ENCODE measurements at regions not wholly inside any gene's neighbourhood (a gene's known extent, or its start where the extent isn't known, plus 50 kb on each side); places are given as distances from the start of the nearest gene placed in this dataset.

- intact Hi-C loops (cut with micrococcal nuclease; ENCODE audit: unreplicated experiment): no loop called here
- H3K27ac ChIP-seq (ENCODE audit: control insufficient read depth, insufficient read depth): no peak overlapping the region
- 0% methylated on average over 1 of the region's 1 CpG for WGBS (ENCODE audit: insufficient coverage, insufficient replicate concordance, low lambda C conversion rate, missing lambda C conversion rate)
- H3K27me3 ChIP-seq (replicated peaks in 1 of 2; ENCODE audit: control insufficient read depth in 2 of 2, insufficient read depth in 2 of 2, low read length in 1 of 2): no peaks in the 10 kb centered on the region
- SMC1A ChIA-PET (ENCODE audit: uncharacterized antibody, unreplicated experiment): no interaction called here
- no peak for FAIRE-seq
- ATAC-seq: no peak
- no peaks in the 10 kb centered on the region for H3K9me3 ChIP-seq (replicated peaks; ENCODE audit: control insufficient read depth, insufficient read depth, low read length)
- no TSS peak for BruUV-seq (replicated peaks)
- in situ Hi-C loops (cut with MboI): no loop called here
- H3K36me3 ChIP-seq (ENCODE audit: control insufficient read depth in 2 of 2, insufficient read depth in 2 of 2, low read length in 1 of 2): no peaks in the 10 kb centered on the region
- CTCF ChIA-PET: no interaction called here
- POLR2A ChIA-PET: no interaction called here
- H3K4me2 ChIP-seq (ENCODE audit: control insufficient read depth, insufficient read depth): no peak overlapping the region
- no peaks in the 10 kb centered on the region for H3K79me2 ChIP-seq (ENCODE audit: control insufficient read depth, insufficient read depth, low read length)
- no peak overlapping the region for H3K9ac ChIP-seq (ENCODE audit: control insufficient read depth, insufficient read depth, low read length)
- TF ChIP-seq EP300 (IDR thresholded peaks at IDR 0.05; ENCODE audit: borderline replicate concordance in 1 of 2, control insufficient read depth in 1 of 2, low read depth in 2 of 2, low read length in 2 of 2) (no peak), ZNF687 (IDR thresholded peaks at IDR 0.05) (no peak), NFYB (IDR thresholded peaks at IDR 0.05; ENCODE audit: insufficient read depth, low read depth, low read length) (no peak), RCOR1 (conservative IDR thresholded peaks at IDR 0.05; ENCODE audit: low read depth, low read length) (no peak), PKNOX1 (IDR thresholded peaks at IDR 0.05) (no peak), STAT3 (IDR thresholded peaks at IDR 0.05; ENCODE audit: low read depth, low read length) (no peak), BCLAF1 (IDR thresholded peaks at IDR 0.05) (no peak)
- no peak overlapping the region for H2AFZ ChIP-seq (ENCODE audit: control insufficient read depth, low read depth, low read length)
- no peaks in the 10 kb centered on the region for H4K20me1 ChIP-seq (ENCODE audit: control insufficient read depth, insufficient read depth)
- no peak overlapping the region for H3K4me3 ChIP-seq
- no peaks in the 10 kb centered on the region for H3K4me1 ChIP-seq (ENCODE audit: control insufficient read depth, insufficient read depth, low read length)
- no peak for DNase-seq (ENCODE audit: low read depth, low spot score)
- RAD21 ChIA-PET (ENCODE audit: unreplicated experiment): no interaction called here
These were observed 201.3 kb upstream of the OR4E1 start for GRCh38 chr14:21874946-21875345.
